ENCODE measurements at regions not wholly inside any gene's neighbourhood (a gene's known extent, or its start where the extent isn't known, plus 50 kb on each side); places are given as distances from the start of the nearest gene placed in this dataset.

- TF ChIP-seq CTCF (IDR thresholded peaks at IDR 0.05; ENCODE audit: low read depth, low read length): no peak
- no peak for TF ChIP-seq EZH2phosphoT487 (IDR thresholded peaks at IDR 0.05; ENCODE audit: low read depth)
Measured at GRCh38 chr10:57846307-57847065, 421.2 kb downstream of the IPMK start.

All from OCI-LY3 (cell line).